Tibial nerve (tissue), 4 donors: ENCODE measurements at regions not wholly inside any gene's neighbourhood (a gene's known extent, or its start where the extent isn't known, plus 50 kb on each side); places are given as distances from the start of the nearest gene placed in this dataset.

Experiments
- DNase-seq, 2 donors: peaks; one replicate each; pipeline ENCODE4 v3.0.0-alpha.2; 2019; ENCODE audit warnings: low spot score in 2 of 2
- H3K27ac ChIP-seq, 4 donors: fragments of 200-600 bp; sonication (generic) in 3 of 4; one replicate each; pipeline ENCODE4 v1.5.1; 2017 to 2019; ENCODE audit warnings: mild to moderate bottlenecking in 1 of 4
- H3K27me3 ChIP-seq, 2 donors: fragments of 200-600 bp; sonication (generic) in 1 of 2; one replicate each; pipeline versions ENCODE4 v1.5.1 to v1.6.0; 2017 to 2019
- H3K36me3 ChIP-seq, 3 donors: fragments of 200-600 bp; sonication (generic); one replicate each; pipeline ENCODE4 v1.5.1; 2018 to 2019
- H3K4me1 ChIP-seq, 4 donors: fragments of 200-600 bp; sonication (generic) in 3 of 4; one replicate each; pipeline ENCODE4 v1.5.1; 2017 to 2019
- H3K4me3 ChIP-seq, 4 donors: fragments of 200-600 bp; sonication (generic) in 3 of 4; one replicate each; pipeline ENCODE4 v1.5.1; 2017 to 2019; ENCODE audit warnings: mild to moderate bottlenecking in 1 of 4, moderate library complexity in 1 of 4
- H3K9me3 ChIP-seq, 4 donors: fragments of 200-600 bp; sonication (generic) in 3 of 4; one replicate each; pipeline ENCODE4 v1.5.1; 2017 to 2019
- EP300 ChIP-seq, 2 donors: sonication (generic); formaldehyde crosslinking; IDR thresholded peaks; one replicate each; pipeline ENCODE4 v1.6.1; 2017; ENCODE audit warnings: antibody characterized with exemption in 2 of 2, mild to moderate bottlenecking in 1 of 2
- POLR2A ChIP-seq, 2 donors: fragments of 450-650 bp; IDR thresholded peaks; one replicate each; pipeline ENCODE4 v1.6.1; 2017; ENCODE audit warnings: antibody characterized with exemption in 2 of 2, mild to moderate bottlenecking in 2 of 2, moderate library complexity in 2 of 2
- WGBS, 2 donors: methylation state at CpG; one replicate each; pipeline ENCODE4 v1.1.5; 2018; 5-methylcytosine and 5-hydroxymethylcytosine counted together
- TF ChIP-seq, protein P1 (sequence below), 5 experiments: fragments of 200-600 bp in 3 of 5; fragments of 450-650 bp in 2 of 5; sonication (generic) in 3 of 5; IDR thresholded peaks; one replicate each; pipeline ENCODE4 v1.5.1; 2016 to 2019; ENCODE audit warnings: antibody characterized with exemption in 5 of 5, mild to moderate bottlenecking in 3 of 5, moderate library complexity in 2 of 5

- Histone ChIP-seq H3K36me3 (no peaks in the 10 kb centered on the region), H3K9me3 (no peaks in the 10 kb centered on the region), H3K4me3 (no peak overlapping the region), H3K27me3 (no peaks in the 10 kb centered on the region), H3K27ac (no peak overlapping the region), H3K4me1 (no peaks in the 10 kb centered on the region)
- TF ChIP-seq EP300 (IDR thresholded peaks at IDR 0.05): no peak
- TF ChIP-seq POLR2A (IDR thresholded peaks at IDR 0.05): no peak
- TF ChIP-seq, protein P1, sequence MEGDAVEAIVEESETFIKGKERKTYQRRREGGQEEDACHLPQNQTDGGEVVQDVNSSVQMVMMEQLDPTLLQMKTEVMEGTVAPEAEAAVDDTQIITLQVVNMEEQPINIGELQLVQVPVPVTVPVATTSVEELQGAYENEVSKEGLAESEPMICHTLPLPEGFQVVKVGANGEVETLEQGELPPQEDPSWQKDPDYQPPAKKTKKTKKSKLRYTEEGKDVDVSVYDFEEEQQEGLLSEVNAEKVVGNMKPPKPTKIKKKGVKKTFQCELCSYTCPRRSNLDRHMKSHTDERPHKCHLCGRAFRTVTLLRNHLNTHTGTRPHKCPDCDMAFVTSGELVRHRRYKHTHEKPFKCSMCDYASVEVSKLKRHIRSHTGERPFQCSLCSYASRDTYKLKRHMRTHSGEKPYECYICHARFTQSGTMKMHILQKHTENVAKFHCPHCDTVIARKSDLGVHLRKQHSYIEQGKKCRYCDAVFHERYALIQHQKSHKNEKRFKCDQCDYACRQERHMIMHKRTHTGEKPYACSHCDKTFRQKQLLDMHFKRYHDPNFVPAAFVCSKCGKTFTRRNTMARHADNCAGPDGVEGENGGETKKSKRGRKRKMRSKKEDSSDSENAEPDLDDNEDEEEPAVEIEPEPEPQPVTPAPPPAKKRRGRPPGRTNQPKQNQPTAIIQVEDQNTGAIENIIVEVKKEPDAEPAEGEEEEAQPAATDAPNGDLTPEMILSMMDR (IDR thresholded peaks at IDR 0.05): no peak
- 68 to 69% methylated on average over 4 of the region's 4 CpGs for WGBS, 2 donors
- DNase-seq: no peak
Observed at GRCh38 chr5:17897776-17898175, 263.5 kb downstream of the TAF11L14 start.

- H3K4me3 ChIP-seq: no peak overlapping the region
- no peak overlapping the region for H3K27ac ChIP-seq
- no peaks in the 10 kb centered on the region for H3K9me3 ChIP-seq
- H3K4me1 ChIP-seq: no peaks in the 10 kb centered on the region
- no peaks in the 10 kb centered on the region for H3K36me3 ChIP-seq
- no peaks in the 10 kb centered on the region for H3K27me3 ChIP-seq
- no peak for TF ChIP-seq EP300 (IDR thresholded peaks at IDR 0.05)
- TF ChIP-seq, protein P1 (IDR thresholded peaks at IDR 0.05): no peak
- TF ChIP-seq POLR2A (IDR thresholded peaks at IDR 0.05): no peak
- WGBS, 2 donors: 44 to 47% methylated on average over 2 of the region's 2 CpGs
- DNase-seq: no peak
Observed at GRCh38 chr5:17898766-17899165, 264.5 kb downstream of the TAF11L14 start.

DNA sequence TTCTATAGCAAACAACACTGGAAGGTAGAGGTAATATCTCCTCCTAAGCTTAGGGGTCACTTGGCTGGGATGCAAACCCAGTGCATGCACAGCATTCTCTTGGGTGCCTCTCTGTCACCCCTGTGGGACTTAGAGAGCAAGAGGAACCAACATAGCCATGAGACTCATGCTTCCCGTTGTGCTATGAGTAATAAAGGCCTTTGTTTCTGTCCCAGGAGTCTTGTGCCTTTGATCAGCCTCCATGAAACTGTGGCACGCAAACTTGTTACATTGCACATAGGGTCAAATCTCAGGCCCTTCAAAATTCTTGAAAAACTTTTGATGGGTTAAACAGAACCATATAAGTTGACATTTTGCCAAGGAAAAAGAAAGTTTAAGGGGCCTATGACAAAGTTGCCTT is 272.8 kb downstream of the TAF11L14 start:
- WGBS, 2 donors: 26 to 40% methylated on average over 2 of the region's 2 CpGs
- Histone ChIP-seq H3K27me3 (no peaks in the 10 kb centered on the region), H3K4me1 (no peaks in the 10 kb centered on the region), H3K36me3 (no peaks in the 10 kb centered on the region), H3K9me3 (peaks cover 0 to 5% (median 0%) of the 10 kb centered on the region in 4 donors), H3K4me3 (no peak overlapping the region), H3K27ac (no peak overlapping the region)
- no peak for TF ChIP-seq EP300 (IDR thresholded peaks at IDR 0.05)
- no peak for TF ChIP-seq POLR2A (IDR thresholded peaks at IDR 0.05)
- TF ChIP-seq, protein P1 (IDR thresholded peaks at IDR 0.05): no peak
- DNase-seq: no peak

- no peak overlapping the region for H3K4me3 ChIP-seq
- DNase-seq: no peak
- no peaks in the 10 kb centered on the region for H3K27me3 ChIP-seq
- H3K9me3 ChIP-seq: peaks cover 0 to 5% (median 0%) of the 10 kb centered on the region in 4 donors
- H3K4me1 ChIP-seq: no peaks in the 10 kb centered on the region
- TF ChIP-seq EP300 (IDR thresholded peaks at IDR 0.05): no peak
- TF ChIP-seq, protein P1 (IDR thresholded peaks at IDR 0.05): no peak
- no peak for TF ChIP-seq POLR2A (IDR thresholded peaks at IDR 0.05)
- H3K36me3 ChIP-seq: no peaks in the 10 kb centered on the region
- H3K27ac ChIP-seq: no peak overlapping the region
Observed at GRCh38 chr5:17910318-17910717, 276.1 kb downstream of the TAF11L14 start.

GRCh38 chr5:17912794-17913193 is 278.5 kb downstream of the TAF11L14 start:
- no peaks in the 10 kb centered on the region for H3K27me3 ChIP-seq
- H3K4me3 ChIP-seq: no peak overlapping the region
- TF ChIP-seq POLR2A (IDR thresholded peaks at IDR 0.05) (no peak), EP300 (IDR thresholded peaks at IDR 0.05) (no peak)
- TF ChIP-seq, protein P1 (IDR thresholded peaks at IDR 0.05): no peak
- H3K27ac ChIP-seq: no peak overlapping the region
- H3K9me3 ChIP-seq: no peaks in the 10 kb centered on the region
- WGBS, 2 donors: 83 to 90% methylated on average over 3 of the region's 3 CpGs
- no peaks in the 10 kb centered on the region for H3K4me1 ChIP-seq
- H3K36me3 ChIP-seq: no peaks in the 10 kb centered on the region
- DNase-seq: no peak
